WTC11 (cell line): ENCODE measurements at regions not wholly inside any gene's neighbourhood (a gene's known extent, or its start where the extent isn't known, plus 50 kb on each side); places are given as distances from the start of the nearest gene placed in this dataset.

Source experiments
- ATAC-seq: fragments of 200-7000 bp; cut with Tn5 transposase; 2 replicates; pipeline ENCODE4 v1.10.0; 2021; ENCODE audit warnings: mild to moderate bottlenecking, moderate library complexity
- CTCF ChIA-PET: fragments of 300-600 bp; sonication (Branson Sonifier 250); formaldehyde crosslinking; loops from one replicate; lab custom pipeline; 2021; ENCODE audit warnings: antibody characterized with exemption; lab: Charles Lee
- POLR2A ChIA-PET: fragments of 350-600 bp; sonication (Branson Sonifier 250); formaldehyde crosslinking; loops from one replicate; lab custom pipeline; 2021; ENCODE audit warnings: antibody characterized with exemption; lab: Charles Lee
- DNase-seq: peaks from one replicate; pipeline ENCODE4 v3.0.0; 2021; ENCODE audit warnings: low spot score
- H3K27ac Mint-ChIP-seq: 2 replicates; pipeline ENCODE4 v1.8.0; 2021; ENCODE audit warnings: mixed read lengths
- H3K27me3 Mint-ChIP-seq: 2 replicates; pipeline ENCODE4 v1.8.0; 2021; ENCODE audit warnings: low read depth, mild to moderate bottlenecking, moderate library complexity, mixed read lengths
- H3K36me3 Mint-ChIP-seq: 2 replicates; pipeline ENCODE4 v1.8.0; 2021; ENCODE audit warnings: mixed read lengths
- H3K4me1 Mint-ChIP-seq: 2 replicates; pipeline ENCODE4 v1.8.0; 2022; ENCODE audit warnings: mixed read lengths
- H3K4me3 Mint-ChIP-seq: 2 replicates; pipeline ENCODE4 v1.8.0; 2021; ENCODE audit warnings: mild to moderate bottlenecking, moderate library complexity, mixed read lengths
- H3K9me3 Mint-ChIP-seq: 2 replicates; pipeline ENCODE4 v1.8.0; 2021; ENCODE audit warnings: mixed read lengths
- CREM ChIP-seq: sonication (generic); formaldehyde crosslinking; IDR thresholded peaks from 2 replicates; pipeline ENCODE4 v1.8.1; 2022; ENCODE audit warnings: mild to moderate bottlenecking, missing genetic modification reagents, moderate library complexity
- ELF4 ChIP-seq: sonication (generic); formaldehyde crosslinking; IDR thresholded peaks from 2 replicates; pipeline ENCODE4 v1.8.1; 2022; ENCODE audit warnings: low read depth, mild to moderate bottlenecking, moderate library complexity, missing genetic modification reagents
- ETV6 ChIP-seq: sonication (generic); formaldehyde crosslinking; IDR thresholded peaks from 2 replicates; pipeline ENCODE4 v1.8.1; 2022; ENCODE audit warnings: mild to moderate bottlenecking, missing genetic modification reagents
- GTF2I ChIP-seq: fragments of 250-450 bp; sonication (Bioruptor Pico); conservative IDR thresholded peaks from 2 replicates; pipeline ENCODE4 v1.4.0; 2021; ENCODE audit warnings: mild to moderate bottlenecking
- MYBL2 ChIP-seq: sonication (generic); formaldehyde crosslinking; IDR thresholded peaks from 2 replicates; pipeline ENCODE4 v1.8.1; 2023; ENCODE audit warnings: mild to moderate bottlenecking, moderate library complexity, missing genetic modification reagents
- NR2C2 ChIP-seq: sonication (generic); formaldehyde crosslinking; IDR thresholded peaks from 2 replicates; pipeline ENCODE4 v1.8.0; 2022; ENCODE audit warnings: mild to moderate bottlenecking, missing genetic modification reagents
- PRRX2 ChIP-seq: fragments of 250-450 bp; sonication (Bioruptor Pico); IDR thresholded peaks from 2 replicates; pipeline ENCODE4 v1.8.0; 2021; ENCODE audit warnings: mild to moderate bottlenecking
- RELA ChIP-seq: sonication (generic); formaldehyde crosslinking; IDR thresholded peaks from 2 replicates; pipeline ENCODE4 v1.8.1; 2022; ENCODE audit warnings: missing genetic modification reagents, mild to moderate bottlenecking, borderline replicate concordance
- SMAD4 ChIP-seq: sonication (generic); formaldehyde crosslinking; IDR thresholded peaks from 2 replicates; pipeline ENCODE4 v1.8.0; 2022; ENCODE audit warnings: mild to moderate bottlenecking, missing genetic modification reagents
- SOX15 ChIP-seq: fragments of 250-450 bp; sonication (Bioruptor Pico); IDR thresholded peaks from 2 replicates; pipeline ENCODE4 v1.9.0; 2021; ENCODE audit warnings: mild to moderate bottlenecking
- ZNF138 ChIP-seq: sonication (generic); formaldehyde crosslinking; conservative IDR thresholded peaks from 2 replicates; pipeline ENCODE4 v1.8.1; 2022; ENCODE audit warnings: mild to moderate bottlenecking, moderate library complexity, missing genetic modification reagents
- ZNF416 ChIP-seq: fragments of 250-450 bp; sonication (Bioruptor Pico); IDR thresholded peaks from 2 replicates; pipeline ENCODE4 v1.9.0; 2021; ENCODE audit warnings: mild to moderate bottlenecking, inconsistent platforms
- ZNF423 ChIP-seq: fragments of 250-450 bp; sonication (Bioruptor Pico); IDR thresholded peaks from 2 replicates; pipeline ENCODE4 v2.1.2; 2022; ENCODE audit warnings: mild to moderate bottlenecking, moderate library complexity
- ZNF671 ChIP-seq: fragments of 250-450 bp; sonication (Bioruptor Pico); IDR thresholded peaks from 2 replicates; pipeline ENCODE4 v1.8.0; 2021; ENCODE audit warnings: mild to moderate bottlenecking
- TF ChIP-seq, protein P1 (sequence below): sonication (generic); formaldehyde crosslinking; IDR thresholded peaks from 2 replicates; pipeline ENCODE4 v1.8.0; 2022; ENCODE audit warnings: mild to moderate bottlenecking, missing genetic modification reagents
- TF ChIP-seq, protein P2 (sequence below): sonication (generic); formaldehyde crosslinking; IDR thresholded peaks from 2 replicates; pipeline ENCODE4 v1.8.0; 2022; ENCODE audit warnings: mild to moderate bottlenecking, missing genetic modification reagents
- TF ChIP-seq, protein P3 (sequence below): fragments of 250-450 bp; sonication (Bioruptor Pico); IDR thresholded peaks from 2 replicates; pipeline ENCODE4 v1.9.0; 2021; ENCODE audit warnings: mild to moderate bottlenecking
- TF ChIP-seq, protein P4 (sequence below): fragments of 250-450 bp; sonication (Bioruptor Pico); IDR thresholded peaks from 2 replicates; pipeline ENCODE4 v1.9.0; 2021; ENCODE audit warnings: mild to moderate bottlenecking, borderline replicate concordance
- TF ChIP-seq, protein P5 (sequence below): sonication (generic); formaldehyde crosslinking; IDR thresholded peaks from 2 replicates; pipeline ENCODE4 v1.8.1; 2023; ENCODE audit warnings: mild to moderate bottlenecking, missing genetic modification reagents, moderate library complexity

DNA sequence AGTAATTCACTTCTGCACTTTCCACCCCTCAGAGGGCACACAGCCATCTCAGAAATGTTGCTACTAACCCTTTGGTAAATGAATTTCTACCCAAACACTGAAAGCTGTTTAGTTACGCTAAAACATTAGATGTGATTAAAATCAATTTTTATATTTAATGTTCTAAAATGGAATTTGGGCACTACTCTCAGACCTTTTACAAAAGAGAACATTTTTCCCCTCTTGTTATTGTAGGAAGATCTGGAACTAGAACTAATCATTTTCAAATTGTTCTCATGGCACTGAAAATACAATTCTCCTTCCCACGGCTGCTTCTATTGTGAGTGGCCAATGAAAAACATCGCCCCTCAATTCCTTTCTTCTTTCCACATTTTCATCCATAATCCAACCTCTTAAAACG lies 627.4 kb downstream of the CDH26 start:
- peaks cover 4% of the 10 kb centered on the region; the same call in 1 of the 2 replicates for H3K27me3 Mint-ChIP-seq
- CTCF ChIA-PET: no interaction called here
- H3K9me3 Mint-ChIP-seq: peaks cover 21% of the 10 kb centered on the region; the same call in 1 of the 2 replicates
- H3K4me3 Mint-ChIP-seq: no peak overlapping the region
- H3K27ac Mint-ChIP-seq: no peak overlapping the region
- no peak for DNase-seq
- no peak for ATAC-seq
- TF ChIP-seq RELA (CRISPR knock-in tag) (no peak), NR2C2 (CRISPR knock-in tag) (no peak), SOX15 (no peak), ZNF138 (no peak), ETV6 (CRISPR knock-in tag) (no peak), ZNF423 (no peak), ZNF416 (CRISPR knock-in tag) (no peak), MYBL2 (CRISPR knock-in tag) (no peak), PRRX2 (CRISPR knock-in tag) (no peak), CREM (no peak), GTF2I (CRISPR knock-in tag) (no peak), ELF4 (CRISPR knock-in tag) (no peak), ZNF671 (CRISPR knock-in tag) (no peak), SMAD4 (CRISPR knock-in tag) (no peak)
- TF ChIP-seq, protein P1, sequence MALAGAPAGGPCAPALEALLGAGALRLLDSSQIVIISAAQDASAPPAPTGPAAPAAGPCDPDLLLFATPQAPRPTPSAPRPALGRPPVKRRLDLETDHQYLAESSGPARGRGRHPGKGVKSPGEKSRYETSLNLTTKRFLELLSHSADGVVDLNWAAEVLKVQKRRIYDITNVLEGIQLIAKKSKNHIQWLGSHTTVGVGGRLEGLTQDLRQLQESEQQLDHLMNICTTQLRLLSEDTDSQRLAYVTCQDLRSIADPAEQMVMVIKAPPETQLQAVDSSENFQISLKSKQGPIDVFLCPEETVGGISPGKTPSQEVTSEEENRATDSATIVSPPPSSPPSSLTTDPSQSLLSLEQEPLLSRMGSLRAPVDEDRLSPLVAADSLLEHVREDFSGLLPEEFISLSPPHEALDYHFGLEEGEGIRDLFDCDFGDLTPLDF (CRISPR knock-in tag): no peak
- TF ChIP-seq, protein P2, sequence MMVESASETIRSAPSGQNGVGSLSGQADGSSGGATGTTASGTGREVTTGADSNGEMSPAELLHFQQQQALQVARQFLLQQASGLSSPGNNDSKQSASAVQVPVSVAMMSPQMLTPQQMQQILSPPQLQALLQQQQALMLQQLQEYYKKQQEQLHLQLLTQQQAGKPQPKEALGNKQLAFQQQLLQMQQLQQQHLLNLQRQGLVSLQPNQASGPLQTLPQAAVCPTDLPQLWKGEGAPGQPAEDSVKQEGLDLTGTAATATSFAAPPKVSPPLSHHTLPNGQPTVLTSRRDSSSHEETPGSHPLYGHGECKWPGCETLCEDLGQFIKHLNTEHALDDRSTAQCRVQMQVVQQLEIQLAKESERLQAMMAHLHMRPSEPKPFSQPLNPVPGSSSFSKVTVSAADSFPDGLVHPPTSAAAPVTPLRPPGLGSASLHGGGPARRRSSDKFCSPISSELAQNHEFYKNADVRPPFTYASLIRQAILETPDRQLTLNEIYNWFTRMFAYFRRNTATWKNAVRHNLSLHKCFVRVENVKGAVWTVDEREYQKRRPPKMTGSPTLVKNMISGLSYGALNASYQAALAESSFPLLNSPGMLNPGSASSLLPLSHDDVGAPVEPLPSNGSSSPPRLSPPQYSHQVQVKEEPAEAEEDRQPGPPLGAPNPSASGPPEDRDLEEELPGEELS (CRISPR knock-in tag): no peak
- TF ChIP-seq, protein P3, sequence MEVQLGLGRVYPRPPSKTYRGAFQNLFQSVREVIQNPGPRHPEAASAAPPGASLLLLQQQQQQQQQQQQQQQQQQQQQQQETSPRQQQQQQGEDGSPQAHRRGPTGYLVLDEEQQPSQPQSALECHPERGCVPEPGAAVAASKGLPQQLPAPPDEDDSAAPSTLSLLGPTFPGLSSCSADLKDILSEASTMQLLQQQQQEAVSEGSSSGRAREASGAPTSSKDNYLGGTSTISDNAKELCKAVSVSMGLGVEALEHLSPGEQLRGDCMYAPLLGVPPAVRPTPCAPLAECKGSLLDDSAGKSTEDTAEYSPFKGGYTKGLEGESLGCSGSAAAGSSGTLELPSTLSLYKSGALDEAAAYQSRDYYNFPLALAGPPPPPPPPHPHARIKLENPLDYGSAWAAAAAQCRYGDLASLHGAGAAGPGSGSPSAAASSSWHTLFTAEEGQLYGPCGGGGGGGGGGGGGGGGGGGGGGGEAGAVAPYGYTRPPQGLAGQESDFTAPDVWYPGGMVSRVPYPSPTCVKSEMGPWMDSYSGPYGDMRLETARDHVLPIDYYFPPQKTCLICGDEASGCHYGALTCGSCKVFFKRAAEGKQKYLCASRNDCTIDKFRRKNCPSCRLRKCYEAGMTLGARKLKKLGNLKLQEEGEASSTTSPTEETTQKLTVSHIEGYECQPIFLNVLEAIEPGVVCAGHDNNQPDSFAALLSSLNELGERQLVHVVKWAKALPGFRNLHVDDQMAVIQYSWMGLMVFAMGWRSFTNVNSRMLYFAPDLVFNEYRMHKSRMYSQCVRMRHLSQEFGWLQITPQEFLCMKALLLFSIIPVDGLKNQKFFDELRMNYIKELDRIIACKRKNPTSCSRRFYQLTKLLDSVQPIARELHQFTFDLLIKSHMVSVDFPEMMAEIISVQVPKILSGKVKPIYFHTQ: no peak
- TF ChIP-seq, protein P4, sequence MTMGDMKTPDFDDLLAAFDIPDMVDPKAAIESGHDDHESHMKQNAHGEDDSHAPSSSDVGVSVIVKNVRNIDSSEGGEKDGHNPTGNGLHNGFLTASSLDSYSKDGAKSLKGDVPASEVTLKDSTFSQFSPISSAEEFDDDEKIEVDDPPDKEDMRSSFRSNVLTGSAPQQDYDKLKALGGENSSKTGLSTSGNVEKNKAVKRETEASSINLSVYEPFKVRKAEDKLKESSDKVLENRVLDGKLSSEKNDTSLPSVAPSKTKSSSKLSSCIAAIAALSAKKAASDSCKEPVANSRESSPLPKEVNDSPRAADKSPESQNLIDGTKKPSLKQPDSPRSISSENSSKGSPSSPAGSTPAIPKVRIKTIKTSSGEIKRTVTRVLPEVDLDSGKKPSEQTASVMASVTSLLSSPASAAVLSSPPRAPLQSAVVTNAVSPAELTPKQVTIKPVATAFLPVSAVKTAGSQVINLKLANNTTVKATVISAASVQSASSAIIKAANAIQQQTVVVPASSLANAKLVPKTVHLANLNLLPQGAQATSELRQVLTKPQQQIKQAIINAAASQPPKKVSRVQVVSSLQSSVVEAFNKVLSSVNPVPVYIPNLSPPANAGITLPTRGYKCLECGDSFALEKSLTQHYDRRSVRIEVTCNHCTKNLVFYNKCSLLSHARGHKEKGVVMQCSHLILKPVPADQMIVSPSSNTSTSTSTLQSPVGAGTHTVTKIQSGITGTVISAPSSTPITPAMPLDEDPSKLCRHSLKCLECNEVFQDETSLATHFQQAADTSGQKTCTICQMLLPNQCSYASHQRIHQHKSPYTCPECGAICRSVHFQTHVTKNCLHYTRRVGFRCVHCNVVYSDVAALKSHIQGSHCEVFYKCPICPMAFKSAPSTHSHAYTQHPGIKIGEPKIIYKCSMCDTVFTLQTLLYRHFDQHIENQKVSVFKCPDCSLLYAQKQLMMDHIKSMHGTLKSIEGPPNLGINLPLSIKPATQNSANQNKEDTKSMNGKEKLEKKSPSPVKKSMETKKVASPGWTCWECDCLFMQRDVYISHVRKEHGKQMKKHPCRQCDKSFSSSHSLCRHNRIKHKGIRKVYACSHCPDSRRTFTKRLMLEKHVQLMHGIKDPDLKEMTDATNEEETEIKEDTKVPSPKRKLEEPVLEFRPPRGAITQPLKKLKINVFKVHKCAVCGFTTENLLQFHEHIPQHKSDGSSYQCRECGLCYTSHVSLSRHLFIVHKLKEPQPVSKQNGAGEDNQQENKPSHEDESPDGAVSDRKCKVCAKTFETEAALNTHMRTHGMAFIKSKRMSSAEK: no peak
- TF ChIP-seq, protein P5, sequence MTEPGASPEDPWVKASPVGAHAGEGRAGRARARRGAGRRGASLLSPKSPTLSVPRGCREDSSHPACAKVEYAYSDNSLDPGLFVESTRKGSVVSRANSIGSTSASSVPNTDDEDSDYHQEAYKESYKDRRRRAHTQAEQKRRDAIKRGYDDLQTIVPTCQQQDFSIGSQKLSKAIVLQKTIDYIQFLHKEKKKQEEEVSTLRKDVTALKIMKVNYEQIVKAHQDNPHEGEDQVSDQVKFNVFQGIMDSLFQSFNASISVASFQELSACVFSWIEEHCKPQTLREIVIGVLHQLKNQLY: no peak
- H3K36me3 Mint-ChIP-seq: no peaks in the 10 kb centered on the region; the same call in 1 of the 2 replicates
- H3K4me1 Mint-ChIP-seq: peaks cover 40% of the 10 kb centered on the region
- POLR2A ChIA-PET: no interaction called here
